Activated CD8-positive, alpha-beta memory T cell treated with anti-CD3 and anti-CD28 coated beads, Interleukin-2, amount 50 U/mL, for 1 hour (primary cell): ENCODE measurements at regions not wholly inside any gene's neighbourhood (a gene's known extent, or its start where the extent isn't known, plus 50 kb on each side); places are given as distances from the start of the nearest gene placed in this dataset.

Source experiments
- DNase-seq: peaks from one replicate; pipeline ENCODE4 v3.0.0-alpha.2; 2020; ENCODE audit errors: extremely low read depth

DNA sequence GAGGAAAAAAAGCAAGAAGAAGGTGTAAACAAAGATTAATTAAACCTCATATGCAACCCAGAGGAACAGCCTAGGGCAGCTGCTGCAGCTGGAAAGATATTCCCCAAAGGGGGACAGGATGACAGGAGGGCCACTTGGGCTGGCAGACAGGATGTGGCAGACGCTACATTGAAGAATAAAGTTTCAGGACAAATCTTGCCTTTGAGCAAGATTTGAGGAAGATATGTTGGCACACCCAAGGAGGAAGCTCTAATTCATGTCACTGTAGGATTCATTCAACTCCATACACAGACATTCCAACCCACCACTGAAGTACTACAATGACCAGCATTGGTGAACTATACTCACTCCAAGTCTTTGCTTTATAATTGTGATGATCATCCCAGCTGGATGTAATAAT lies 504.0 kb downstream of the SHQ1 start:
- no peak for DNase-seq

DNA sequence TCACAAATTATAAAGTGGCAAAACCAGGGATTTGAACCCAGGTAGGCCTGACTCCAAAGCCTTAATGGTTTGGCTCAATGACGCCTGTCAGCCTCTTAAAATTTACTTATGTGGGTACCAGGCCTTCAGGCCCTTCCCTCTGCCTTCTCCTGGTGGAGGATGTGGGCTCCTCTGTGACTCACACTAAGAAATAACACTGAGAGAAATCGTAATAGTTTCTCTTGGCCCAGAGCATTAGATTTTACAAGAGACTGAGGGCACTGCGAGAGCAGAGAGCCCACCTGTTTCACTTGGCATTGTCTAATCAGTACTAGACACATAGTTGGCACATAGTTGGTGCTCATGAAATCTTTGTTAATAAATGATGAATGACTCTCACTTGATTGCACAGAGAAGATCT lies 505.2 kb downstream of the SHQ1 start:
- DNase-seq: no peak

DNA sequence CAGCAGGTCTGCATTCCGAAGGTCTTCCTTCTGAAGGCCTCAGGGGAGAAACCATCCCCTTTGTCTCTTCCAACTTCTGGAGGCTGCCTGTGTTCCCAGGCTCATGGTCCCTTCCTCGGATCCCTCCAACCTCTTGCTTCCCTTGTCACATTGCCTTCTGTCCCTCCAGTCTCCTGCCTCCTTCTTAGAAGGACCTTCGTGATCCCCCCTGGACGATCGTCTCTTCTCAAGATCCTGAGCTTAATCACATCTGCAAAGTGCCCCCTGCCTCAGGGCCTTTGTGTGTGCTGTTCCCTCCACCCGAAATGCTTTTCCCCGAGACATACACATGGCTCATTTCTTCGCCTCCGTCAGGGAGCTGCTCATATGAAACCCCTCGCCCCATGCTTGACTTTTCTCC lies 505.8 kb downstream of the SHQ1 start:
- DNase-seq: no peak

DNA sequence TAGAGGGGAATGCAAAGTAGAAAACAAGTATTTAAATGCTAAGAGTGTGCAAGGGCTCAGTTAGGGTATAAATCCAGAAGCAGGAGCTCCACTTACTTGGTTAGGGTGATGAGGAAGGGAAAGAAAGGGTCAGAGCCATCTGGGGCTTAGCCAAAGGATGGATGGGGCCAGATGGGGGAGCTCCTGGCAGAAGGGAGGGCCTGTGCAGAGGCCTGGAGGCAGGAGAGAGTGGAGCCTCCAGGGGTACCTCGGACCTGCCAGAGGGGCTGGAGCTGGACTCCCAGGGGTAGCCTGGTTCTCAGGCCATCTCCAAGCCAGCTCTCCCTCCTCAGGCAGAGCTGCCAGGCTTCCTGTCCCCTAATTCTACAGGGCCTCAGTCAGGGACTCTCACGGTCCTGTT lies 506.3 kb downstream of the SHQ1 start:
- DNase-seq: no peak

DNA sequence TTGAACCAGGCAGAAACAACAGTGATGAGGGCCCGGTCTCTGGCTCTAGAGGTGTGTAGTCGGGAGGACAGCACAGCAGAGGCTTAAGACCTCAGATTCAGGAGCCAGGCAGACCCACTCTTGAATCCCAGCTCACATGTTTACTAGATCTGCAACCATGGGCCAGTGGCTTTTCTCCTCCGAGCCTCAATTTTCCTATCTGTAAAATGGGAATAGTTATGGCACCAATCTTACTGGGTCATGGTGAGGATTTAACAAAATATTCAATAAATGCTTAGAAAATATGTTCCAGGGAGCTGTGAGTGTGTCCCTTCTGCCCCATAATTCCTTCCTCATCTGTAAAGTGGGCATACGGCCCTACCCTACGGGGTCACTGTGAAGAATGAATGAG lies 506.9 kb downstream of the SHQ1 start:
- DNase-seq: no peak

DNA sequence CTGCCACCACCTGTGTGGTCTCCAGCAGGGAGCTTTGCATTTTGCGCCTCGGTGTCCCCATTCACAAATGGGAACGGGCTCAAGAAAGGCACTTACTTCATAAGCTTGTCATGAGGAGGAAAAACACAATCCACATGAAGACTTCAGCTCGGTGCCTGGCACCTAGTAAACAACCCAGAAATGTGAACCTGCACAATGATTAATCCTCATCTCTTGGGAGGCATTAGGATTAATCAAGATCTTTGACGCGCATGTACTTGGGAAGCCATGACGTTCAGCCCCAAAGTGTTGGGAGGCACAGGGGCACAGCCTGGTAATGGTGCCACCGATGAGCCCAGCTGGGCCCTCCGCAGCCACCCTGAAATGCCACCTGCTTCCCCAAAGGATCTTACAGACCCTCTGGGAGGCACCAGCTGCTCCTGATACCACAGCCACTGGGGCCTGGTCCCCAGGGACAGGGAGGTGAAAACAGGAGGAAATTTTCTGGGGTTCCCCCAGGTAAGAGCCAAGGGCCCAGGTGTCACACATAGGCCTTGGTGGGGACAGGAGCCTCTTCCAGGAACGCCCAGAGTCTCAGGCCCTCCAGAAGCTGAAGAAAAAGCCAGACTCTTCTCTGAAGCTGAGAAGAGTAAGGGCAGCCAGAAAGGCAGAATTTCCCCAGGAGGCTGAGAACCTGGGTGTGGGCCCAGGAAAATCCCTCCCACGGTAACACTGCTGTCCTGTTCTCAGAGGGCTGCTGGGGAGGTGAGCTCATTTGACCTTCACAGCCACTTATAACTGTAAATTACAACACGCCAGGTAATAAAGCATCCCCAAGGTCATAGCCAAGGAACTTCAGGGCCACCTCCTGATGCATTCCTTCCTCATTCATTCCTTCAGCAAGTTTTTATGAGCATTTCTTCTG lies 507.5 kb downstream of the SHQ1 start:
- no peak for DNase-seq

DNA sequence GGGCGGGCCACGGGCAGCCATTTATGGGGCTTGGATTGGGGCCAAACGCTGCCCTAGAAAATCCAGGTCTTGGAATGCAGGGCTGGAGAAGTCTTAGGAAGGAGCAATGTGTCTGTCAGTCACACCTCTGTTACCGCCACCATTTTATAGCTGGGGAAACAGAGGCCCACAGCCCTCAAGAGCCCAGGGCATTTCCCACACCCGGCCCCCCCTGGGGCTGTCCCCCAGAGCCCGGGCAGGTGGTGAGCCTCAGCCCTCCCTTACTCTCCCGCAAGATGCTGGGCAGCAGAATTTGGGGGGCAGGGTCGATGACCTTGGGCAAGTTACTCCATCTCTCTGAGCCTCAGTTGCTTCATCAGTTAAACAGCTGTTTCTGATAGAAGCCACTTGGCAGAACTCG lies 508.2 kb downstream of the SHQ1 start:
- no peak for DNase-seq

DNA sequence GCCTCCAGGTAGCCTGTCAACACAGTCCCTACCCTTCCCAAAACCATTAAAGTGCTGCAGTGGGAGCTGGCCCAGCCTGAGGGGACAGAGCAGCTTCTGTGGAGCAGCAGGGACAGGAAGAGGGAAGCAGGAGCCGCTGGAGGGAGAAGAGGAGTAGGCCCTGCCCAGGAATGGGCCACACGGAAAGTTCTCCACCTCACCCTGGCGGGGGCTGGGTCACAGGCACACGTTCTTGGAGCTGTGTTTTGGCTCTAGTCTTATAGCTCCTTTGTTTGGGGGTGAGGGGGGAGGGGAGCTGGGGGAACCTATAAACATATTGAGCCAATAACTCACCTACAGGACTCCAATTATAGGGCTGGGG lies 508.6 kb downstream of the SHQ1 start:
- DNase-seq: no peak

DNA sequence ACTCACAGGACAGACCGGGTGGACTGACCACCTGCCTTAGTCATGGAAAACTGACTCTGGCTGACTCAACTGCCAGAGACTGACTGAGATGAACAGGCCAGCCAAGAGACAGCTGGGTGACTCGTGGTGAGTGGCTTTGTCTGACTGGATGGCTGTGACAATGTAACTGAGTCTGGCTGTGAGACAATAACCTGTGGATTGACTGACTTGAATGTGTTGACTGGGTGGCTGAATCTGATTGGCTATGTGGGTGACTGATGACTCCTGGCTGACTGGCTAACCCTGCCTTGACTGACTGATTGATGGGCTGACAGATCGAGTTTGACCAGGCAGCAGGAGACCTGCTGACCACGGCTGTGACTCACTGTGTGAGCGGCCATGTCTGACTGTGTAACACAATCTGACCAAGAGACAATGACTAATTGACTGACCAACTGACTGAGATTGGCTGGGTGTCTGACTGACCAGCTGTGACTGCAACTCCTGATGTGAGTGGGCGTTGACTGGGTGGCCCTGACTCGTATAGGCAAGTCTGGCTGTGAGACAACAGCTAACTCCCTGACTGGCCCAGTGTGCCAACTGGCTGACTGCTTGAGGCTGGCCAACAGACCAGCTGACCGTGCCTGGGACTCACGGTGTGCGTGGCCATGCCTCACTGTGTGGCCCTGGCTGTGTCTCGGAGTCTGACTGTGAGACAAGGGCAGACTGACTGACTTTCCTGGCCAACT lies 509.1 kb downstream of the SHQ1 start:
- DNase-seq: no peak

DNA sequence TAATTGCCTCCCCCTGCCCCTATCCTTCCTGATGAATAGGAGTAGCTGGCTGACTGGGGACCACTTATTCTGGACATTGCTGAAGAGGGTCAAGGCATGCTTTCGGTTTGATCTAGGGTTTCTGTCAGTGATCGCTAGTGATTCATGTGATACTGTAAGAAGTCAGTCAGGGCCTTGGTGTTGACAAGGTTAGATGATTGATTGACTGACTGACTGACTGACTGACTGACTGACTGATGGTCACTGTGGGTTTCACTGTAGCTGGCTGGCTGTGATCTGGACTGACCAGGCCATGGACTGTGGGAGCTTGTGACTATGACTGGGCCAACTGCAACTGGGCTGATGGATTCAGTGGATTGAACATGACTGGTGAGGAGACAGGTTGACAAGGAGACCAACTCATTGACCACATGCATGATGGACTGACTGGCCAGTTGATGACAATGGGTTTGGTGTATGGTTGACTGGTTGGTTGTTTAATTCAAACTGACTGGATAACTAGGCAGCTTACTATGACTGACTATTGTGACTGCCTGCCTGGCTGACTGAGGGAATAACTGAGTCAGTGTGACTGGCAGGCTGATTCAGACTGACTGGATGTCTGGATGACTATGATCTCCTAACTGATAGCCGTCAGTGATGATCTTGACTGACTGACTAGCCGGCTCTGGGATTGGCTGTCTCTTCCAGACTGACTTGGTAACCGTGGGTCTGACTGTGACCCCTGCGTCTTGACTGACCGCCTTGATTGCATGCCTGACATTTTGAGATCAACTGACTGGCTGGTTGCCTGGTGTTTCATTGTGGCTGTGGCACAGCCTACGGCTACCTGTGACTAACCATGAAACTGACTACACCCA lies 509.9 kb downstream of the SHQ1 start:
- DNase-seq: no peak

DNA sequence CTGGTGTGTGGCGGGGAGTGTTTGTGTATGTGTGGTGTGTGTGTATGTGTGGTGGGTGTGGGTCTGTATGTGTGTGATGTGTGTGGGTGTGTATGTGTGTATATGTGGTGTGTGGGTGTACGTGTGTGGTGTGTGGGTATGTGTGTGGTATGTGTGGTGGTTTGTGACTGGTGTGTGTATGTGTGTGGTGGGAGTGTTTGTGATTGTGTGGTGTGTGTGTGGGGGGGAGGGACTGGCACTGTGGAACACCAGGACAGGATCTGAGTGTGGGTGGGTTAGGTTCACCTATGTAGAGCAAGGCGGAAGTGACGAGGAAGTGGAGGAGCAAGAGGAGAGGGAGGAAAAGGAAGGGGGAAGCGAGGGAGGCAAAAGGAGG lies 510.8 kb downstream of the SHQ1 start:
- DNase-seq: no peak

DNA sequence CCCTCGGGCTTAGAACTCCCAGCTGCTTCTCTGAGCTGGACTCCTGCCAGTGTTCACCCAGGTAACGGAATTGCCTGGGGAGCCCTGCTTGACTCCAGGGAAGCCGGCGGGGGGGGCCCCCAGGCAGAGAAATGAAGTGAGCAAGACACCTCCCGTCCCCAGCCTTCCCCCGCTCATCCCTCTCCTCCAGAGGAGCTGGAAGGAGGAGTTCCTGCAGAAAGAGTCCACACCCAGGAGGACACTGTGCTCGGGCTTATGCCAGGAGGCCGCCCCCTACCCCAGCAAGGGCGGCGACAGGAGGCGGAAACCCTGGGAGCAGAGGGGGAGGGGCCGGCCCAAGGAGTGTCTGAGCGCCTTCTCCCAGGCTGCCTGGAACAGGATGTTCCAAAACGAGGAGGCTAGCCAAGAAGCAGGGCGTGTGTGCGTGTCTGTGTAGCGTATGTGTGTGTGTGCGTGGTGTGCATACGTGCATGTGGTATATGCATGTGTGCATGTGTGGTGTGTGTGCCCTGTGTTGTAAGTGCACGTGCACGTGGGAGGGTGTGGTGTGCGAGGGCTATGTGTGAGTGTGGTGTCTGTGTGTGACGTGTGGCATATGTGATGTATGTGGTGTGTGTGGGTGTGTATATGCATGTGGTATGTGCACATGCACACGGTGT lies 511.3 kb downstream of the SHQ1 start:
- no peak for DNase-seq

DNA sequence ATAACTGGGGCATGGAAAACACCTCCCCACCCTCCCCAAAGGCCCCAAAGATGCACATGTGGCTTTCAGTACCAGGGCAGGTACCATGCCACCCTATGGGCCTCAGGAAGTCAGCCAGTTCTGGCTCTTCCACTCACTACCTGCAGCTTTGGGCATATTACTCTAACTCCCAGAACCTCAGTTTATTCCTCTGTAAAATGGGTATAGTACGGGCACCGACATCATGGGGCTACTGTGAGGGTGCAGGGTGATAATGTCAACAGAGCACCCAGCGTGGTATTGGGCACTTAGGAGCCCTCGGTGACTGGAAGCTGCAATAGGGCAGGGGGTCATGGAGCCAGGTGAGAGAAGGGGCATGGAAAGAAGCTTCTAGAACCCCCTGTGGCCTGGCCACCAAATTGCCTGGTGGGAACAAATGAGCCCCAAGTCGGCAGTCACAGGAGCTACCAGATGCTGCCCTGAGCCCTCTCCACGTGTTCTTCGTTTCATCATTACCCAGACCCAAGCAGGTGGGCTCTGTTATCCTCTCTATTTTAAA lies 512.1 kb downstream of the SHQ1 start:
- DNase-seq: no peak

DNA sequence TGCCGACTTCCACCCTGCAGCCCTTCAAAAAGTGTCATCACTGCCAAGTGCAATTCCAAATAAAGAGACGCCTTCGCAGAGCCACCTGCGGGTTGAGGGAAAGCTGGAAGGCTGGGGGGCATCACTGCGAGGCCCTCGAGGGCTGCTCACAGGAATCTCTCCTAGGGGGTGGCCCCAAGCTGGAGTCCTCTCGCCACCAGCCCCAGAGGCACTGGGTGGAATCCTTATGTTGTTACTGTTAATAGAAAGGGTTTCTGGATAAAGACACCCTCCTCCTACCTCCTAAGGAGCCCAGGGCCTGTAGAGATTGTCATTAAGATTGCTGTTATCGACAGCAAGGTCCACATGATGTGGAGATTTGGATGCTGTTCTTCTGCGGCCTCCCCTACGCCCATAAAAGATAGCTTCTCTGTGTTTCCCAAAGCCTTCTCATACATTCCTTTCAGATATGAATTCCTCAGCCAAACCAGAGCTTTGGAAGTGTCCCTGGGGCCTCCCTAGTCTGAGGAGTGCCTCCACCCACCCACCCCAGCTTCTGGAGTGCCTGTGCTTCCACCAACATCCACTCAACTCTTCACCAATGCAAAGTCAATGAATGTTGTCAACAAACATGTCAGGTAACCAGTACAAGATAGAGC lies 512.7 kb downstream of the SHQ1 start:
- DNase-seq: no peak

DNA sequence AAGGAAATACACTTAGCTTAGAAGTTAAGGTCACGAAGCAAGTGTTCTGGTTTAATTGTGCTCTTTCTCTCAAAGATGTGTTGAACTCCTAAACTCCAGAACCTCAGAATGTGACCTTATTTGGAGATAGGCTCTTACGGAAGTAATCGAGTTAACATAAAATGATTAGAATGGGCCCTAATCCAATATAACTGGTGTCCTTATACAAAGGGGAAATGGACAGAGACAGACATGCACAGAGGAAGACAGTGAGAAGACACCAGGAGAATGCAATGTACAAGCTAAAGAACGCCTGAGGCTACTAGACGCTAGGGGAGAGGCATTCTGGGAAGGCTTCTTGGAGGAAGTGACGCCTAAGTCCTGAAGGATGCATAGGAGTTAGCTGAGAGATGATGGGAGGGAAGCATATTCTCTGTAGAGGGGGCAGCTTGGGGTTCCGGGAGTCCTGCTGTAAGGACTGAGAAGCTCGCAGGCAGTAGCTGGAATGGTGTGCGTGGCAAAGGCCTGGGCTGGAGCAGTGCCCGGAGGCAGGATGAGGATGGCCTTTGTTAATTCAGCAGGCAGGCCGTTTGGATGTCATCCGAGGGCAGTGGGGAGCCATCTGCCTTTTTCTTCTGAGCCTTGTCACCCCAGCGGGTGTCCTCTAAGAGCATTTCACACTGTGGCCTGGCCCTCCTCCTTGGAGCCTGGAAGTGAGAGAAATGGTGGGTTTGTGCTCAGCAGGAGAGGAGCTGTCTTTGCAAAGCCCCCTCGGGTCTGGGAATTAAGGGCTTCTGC lies 513.4 kb downstream of the SHQ1 start:
- DNase-seq: no peak

DNA sequence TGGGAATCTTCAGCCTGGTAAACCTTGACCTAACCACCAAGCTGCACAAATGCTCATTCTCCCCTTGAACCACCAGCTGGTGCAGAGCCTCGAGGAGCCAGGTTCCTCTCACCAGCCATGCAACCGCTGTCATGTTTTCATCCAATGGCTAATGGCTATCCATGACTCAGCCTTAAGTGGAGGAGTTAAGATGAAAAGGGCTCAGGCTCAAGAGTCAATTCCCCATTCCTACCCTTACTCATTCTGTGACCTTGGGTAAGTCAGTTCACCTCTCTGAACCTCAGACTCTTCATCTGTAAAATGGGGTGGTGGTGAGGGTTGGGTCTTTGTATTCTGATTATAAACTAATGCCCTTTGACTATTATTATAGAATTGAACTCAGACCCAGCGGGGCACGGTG lies 515.6 kb downstream of the SHQ1 start:
- no peak for DNase-seq

DNA sequence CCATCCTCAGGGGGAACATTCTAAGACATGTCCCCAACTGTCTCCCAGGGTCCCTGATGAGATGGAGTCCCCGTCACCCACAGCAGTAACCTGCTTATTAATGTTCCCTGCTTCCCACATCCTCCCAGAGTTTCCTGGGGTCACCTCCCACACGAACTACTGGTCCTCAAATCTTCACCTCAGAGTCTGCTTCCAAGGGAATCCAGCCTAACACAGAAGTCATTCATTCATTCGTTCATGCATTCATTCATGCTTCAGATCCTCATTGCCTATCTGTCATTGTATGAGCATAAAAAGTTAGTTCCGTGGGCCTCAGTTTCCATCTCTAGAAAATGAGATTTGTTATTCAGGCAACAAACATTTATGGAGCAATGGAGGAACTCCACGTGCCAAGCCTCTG lies 516.2 kb downstream of the SHQ1 start:
- DNase-seq: no peak

DNA sequence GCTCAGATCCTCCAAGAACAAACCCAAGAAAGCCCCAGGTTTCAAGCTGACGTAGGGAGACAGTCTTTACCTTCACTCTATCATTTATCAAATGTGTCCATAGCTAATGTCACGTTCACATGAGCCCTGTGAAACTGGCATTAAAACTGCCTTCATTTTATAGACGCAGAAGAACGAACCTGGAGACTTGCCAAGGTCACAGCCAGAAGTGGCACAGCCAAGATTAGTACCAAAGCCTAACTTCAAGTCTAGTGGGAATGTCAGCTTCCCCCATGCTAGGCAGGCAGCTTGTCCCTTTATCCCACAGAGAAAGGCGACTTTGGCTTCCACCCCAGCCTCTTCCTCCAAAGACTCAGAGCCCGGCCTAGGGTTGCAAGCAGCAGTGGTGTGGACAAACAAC lies 517.2 kb downstream of the SHQ1 start:
- no peak for DNase-seq

DNA sequence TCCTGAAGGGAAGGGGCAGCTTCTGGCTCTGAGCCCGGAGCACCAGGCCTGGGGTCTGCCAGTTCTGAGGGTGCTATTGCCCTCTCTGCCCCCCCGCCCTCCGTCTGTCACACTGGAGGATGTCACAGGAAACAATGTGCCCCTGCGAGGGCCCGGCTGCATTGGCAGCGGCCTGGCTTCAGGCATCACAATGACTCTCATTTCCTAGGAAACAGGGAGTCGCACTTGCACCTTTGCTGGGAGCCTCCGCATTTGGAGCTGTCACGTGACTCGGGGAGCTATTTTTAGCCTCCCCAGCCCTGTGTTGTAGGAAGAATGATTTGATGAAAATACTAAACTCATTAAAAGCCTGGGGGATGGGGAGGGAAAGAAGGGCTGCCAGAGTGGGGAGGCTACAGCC lies 518.9 kb downstream of the SHQ1 start:
- DNase-seq: no peak

DNA sequence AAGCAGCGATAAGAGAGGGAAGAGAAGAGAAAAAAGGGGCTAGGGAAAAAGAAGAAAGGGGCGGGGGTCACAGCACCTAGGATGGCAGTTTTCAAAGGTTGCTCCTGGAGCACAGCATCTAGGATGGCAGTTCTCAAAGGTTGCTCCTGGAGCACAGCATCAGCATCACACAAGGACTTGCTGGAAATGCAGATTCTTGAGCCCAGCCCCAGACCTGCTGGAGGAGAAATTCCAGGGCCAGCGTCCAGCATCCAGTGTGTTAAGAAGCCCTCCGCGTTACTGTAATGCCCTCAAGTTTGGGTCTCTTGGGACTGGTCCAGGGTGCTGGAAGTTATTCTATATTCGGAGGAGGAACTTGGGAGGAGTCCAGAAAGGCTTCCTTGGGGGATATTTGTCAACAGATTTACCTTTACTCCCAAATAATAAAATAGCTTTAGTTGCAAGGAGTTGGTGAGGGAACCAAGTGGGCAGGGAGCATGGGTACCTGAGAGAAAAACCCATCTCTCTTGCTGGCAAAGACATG lies 519.4 kb downstream of the SHQ1 start:
- DNase-seq: no peak
